Fibroblast of skin of right quadriceps (primary cell): ENCODE measurements at regions not wholly inside any gene's neighbourhood (a gene's known extent, or its start where the extent isn't known, plus 50 kb on each side); places are given as distances from the start of the nearest gene placed in this dataset.
"Not testable (repeated sequence)": the region's sequence is repeated elsewhere in the genome, so short reads cannot be mapped to it uniquely, and the experiment has no call there.

ENCODE experiments used
- DNase-seq: peaks from one replicate; pipeline ENCODE4 v3.0.0-alpha.2; 2013

- DNase-seq = no peak
Observed at GRCh38 chr12:126419131-126419530, 1353.9 kb downstream of the AACS start.

- no peak for DNase-seq
Observed at GRCh38 chr12:126424696-126425095, 1359.5 kb downstream of the AACS start.

- no peak for DNase-seq
Observed at GRCh38 chr12:126425264-126425663, 1360.0 kb downstream of the AACS start.

- no peak for DNase-seq
Observed at GRCh38 chr12:126428769-126429168, 1363.5 kb downstream of the AACS start.

GRCh38 chr12:126430921-126431320, 1365.7 kb downstream of the AACS start:
- no peak for DNase-seq

GRCh38 chr12:126431767-126432166, 1366.5 kb downstream of the AACS start:
- DNase-seq = no peak

GRCh38 chr12:126432780-126433179, 1367.5 kb downstream of the AACS start:
- no peak for DNase-seq

GRCh38 chr12:126434412-126434985, 1369.3 kb downstream of the AACS start:
- DNase-seq = no peak

- DNase-seq = no peak
Observed at GRCh38 chr12:126436041-126436440, 1370.8 kb downstream of the AACS start.

- DNase-seq = no peak
Observed at GRCh38 chr12:126437934-126438333, 1372.7 kb downstream of the AACS start.

GRCh38 chr12:126443977-126444376, 1378.7 kb downstream of the AACS start:
- no peak for DNase-seq

- no peak for DNase-seq
Observed at GRCh38 chr12:126447346-126447745, 1382.1 kb downstream of the AACS start.

GRCh38 chr12:126451809-126452208, 1386.6 kb downstream of the AACS start:
- no peak for DNase-seq

GRCh38 chr12:126452686-126453085, 1387.5 kb downstream of the AACS start:
- DNase-seq = not testable (repeated sequence)

- DNase-seq = no peak
Observed at GRCh38 chr12:126454581-126454980, 1389.3 kb downstream of the AACS start.

- no peak for DNase-seq
Observed at GRCh38 chr12:126457776-126458175, 1392.5 kb downstream of the AACS start.

GRCh38 chr12:126464153-126464552, 1398.9 kb downstream of the AACS start:
- no peak for DNase-seq

- DNase-seq = no peak
Observed at GRCh38 chr12:126469211-126469610, 1404.0 kb downstream of the AACS start.

- DNase-seq = no peak
Observed at GRCh38 chr12:126474703-126475102, 1409.5 kb downstream of the AACS start.

GRCh38 chr12:126480451-126480850, 1415.2 kb downstream of the AACS start:
- no peak for DNase-seq

GRCh38 chr12:126481688-126482087, 1416.5 kb downstream of the AACS start:
- no peak for DNase-seq

GRCh38 chr12:126482238-126482889, 1417.1 kb downstream of the AACS start:
- no peak for DNase-seq

GRCh38 chr12:126483145-126484068, 1418.2 kb downstream of the AACS start:
- peak; percentile 13 for DNase-seq

GRCh38 chr12:126487431-126487980, 1422.3 kb downstream of the AACS start:
- DNase-seq = no peak
